Activated T-cell treated with anti-CD3 and anti-CD28 coated beads for 4 hours (primary cell): ENCODE measurements at regions not wholly inside any gene's neighbourhood (a gene's known extent, or its start where the extent isn't known, plus 50 kb on each side); places are given as distances from the start of the nearest gene placed in this dataset.

ENCODE experiments used
- DNase-seq: peaks from one replicate; pipeline ENCODE4 v3.0.0-alpha.2; 2020

DNA sequence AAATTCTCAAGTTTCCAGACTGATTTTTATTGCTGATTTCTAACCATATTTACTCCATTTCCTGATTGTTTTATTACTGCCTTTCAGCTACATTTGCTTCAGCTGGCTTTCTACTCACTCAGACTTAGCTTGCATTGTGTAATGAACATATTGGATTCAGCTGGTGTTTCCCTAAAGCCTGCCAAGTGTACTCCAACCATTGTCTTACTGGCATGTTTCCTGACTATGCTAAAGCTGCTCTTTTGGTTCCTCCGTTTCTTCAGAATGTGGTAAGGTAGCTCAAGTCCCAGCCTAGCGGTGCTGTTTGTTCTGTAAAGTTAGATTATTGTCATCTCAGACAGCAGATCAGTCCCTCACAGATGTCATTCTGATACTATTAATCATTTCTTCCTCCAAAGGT is 53.1 kb upstream of the GLRA2 start:
- DNase-seq: no peak

DNA sequence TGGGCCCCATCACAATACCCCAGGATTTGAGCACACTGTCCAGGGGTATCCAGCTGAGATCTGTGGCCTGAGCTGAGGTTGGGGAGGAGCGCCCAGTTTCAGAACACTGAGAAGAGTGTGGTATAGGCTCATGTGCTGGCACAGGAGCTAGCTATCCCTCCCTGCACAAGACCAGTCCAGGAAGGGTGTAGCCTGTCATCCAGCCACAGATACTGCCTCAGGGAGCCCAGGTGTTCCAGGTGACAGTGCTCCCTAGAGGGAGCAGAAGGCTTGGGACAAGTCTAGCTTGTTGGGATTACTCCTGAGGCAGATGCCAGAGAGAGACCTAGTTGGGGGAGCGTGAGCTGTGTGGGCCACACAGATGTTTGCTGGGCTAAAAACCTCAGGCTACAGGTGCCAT is 79.6 kb upstream of the GLRA2 start:
- no peak for DNase-seq

- DNase-seq: no peak
These were observed 80.9 kb upstream of the GLRA2 start for GRCh38 chrX:14448406-14448805.

DNA sequence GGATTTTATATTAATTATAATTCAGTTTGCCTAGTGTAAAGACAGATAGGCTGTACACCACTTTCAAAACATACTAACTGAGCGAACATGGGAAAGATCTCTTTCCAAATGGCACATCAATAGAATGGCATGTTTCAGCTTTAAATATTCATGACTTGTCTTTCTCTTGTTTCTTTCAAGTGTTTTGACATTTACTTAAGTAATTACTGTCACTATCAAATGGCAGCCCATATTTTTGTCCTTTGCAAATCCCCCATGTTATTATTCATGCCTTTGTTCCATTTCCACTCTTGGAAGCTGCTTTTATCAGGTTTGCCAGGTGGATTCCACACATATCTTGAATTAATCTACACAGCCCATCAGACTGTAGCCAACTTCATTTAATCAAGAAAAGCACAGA is 89.2 kb upstream of the GLRA2 start:
- no peak for DNase-seq

GRCh38 chrX:14427614-14428013 is 101.7 kb upstream of the GLRA2 start:
- no peak for DNase-seq

DNA sequence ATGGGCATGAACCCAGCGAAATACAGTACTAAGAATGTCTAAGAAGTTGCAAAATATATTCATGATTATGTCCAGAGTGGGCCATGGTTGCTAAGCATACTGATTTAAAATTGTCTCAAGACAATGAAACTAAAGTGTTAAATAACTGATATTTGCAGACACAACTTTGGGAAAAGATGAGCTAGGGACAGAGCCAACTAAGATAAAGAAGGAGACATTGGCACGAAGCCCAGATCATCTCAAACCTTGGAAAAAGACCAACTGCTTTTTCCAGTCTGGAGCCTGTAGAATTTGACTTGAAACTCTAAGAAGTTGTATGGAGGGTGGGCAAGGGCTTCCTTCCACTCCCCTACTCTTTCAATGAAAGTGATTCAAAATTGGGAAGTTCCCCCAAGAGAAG is 108.5 kb upstream of the GLRA2 start:
- DNase-seq: no peak

- DNase-seq: no peak
These were observed 116.7 kb upstream of the GLRA2 start for GRCh38 chrX:14412686-14413085.

DNA sequence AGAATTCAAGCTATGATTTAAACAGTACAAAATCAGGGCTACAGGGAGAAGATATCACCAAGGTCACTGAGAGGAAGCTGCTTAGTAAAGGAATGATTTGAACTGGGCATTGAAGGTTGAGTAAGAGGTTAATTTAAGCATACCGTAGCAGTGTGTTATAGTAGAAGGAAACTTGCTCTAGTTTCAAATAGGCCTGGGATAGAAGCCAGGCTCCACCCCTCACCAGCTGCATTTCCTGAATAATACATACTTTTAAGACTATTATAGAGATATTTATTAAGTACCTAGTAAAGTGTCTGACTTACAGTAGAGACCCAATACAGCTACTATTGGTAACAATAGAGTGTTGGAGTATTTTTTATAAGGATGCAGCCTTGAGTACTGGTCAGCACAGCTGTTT is 118.0 kb upstream of the GLRA2 start:
- no peak for DNase-seq

DNA sequence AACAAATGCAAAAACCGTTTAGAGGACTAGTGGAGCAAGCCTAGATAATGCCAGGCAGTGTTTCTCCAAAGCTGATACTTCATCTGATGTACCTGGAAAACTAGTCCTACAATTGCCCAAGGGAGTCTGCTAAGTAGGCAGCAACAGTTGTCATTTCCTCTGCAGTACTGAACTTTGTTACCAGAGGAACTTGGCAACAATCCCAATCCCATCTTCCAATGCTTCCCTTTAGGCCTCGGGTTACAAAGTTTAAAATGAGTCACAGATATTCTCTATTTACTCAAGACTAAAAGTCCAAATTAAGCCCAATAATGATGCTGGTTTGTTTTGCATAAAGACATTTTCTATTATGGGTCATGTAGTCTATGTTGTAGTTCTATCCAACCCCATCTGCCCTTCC is 120.0 kb upstream of the GLRA2 start:
- no peak for DNase-seq

DNA sequence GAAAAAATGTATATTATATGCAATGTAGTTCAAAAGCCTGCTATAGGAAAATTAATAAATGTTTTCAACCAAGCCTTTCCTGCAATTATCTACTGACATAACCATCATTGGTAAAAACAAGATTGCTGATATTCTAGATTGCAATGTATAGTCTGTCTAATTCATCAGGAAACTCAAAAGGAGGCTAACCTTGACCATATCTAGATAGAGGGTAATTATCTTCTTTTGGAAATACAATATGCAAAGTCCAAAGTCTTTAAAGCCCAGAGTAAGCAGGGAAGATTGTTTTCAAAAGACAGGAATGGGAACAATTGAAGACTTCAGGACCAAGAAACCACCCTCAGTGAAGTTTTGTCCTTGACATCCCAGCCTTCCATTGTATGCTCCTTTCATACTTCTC is 123.1 kb upstream of the GLRA2 start:
- DNase-seq: no peak

GRCh38 chrX:14398725-14399124 is 130.6 kb upstream of the GLRA2 start:
- DNase-seq: no peak

DNA sequence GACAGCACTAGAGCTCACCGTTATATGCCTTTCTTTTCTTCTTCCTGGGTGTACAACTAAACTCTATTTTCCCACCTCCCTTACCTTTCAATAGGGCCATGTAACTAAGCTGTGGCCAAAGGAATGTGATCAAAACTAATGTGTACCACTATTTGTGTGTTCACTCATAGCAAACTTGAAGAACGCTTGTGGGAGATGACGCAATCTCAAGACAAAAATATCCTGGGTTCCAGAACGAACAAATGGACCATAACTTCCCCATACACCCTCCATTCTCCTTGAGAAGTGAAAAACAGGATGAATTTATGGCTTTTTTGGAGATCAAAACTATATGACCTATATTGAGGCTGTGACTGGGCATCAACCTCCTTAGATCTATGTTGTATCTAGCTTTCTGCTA is 139.7 kb upstream of the GLRA2 start:
- no peak for DNase-seq

DNA sequence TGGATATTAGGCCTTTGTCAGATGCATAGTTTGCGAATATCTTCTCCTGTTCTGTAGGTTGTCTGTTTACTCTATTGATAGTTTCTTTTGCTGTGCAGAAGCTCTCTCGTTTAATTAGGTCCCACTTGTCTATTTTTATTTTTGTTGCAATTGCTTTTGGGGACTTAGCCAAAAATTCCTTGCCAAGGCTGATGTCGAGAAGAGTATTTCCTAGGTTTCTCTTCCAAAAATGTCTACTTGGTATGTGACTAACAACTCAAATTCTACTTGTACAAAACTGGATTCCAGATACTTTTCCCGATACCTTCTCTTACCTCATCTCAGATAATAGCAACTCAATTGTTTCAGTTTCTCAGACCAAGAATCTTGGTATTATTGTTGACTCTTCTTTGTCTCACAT is 142.4 kb upstream of the GLRA2 start:
- DNase-seq: no peak

GRCh38 chrX:14380044-14380443 is 149.3 kb upstream of the GLRA2 start:
- DNase-seq: no peak

- no peak for DNase-seq
These were observed 151.9 kb upstream of the GLRA2 start for GRCh38 chrX:14377427-14377826.

GRCh38 chrX:14363728-14364127 is 165.6 kb upstream of the GLRA2 start:
- no peak for DNase-seq

DNA sequence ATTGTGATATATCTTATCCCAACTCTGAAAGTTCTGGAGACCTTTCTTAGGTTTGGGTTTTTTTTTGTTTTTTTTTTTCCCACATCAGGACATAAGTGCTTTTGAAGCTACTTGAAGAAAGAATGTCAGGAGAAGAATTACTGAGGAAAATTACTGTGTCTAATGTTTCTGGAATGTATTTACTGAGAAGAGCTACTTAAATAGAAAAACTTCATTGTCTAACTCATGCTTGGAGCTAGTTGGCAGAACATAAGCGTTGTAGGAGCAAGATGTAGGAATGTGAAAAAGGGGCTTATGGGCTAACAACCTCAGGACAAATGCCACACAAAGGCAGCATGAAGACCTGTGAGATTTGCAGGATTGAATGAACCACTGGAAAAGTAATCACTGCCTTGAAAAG is 166.6 kb upstream of the GLRA2 start:
- DNase-seq: no peak

- DNase-seq: no peak
These were observed 167.9 kb upstream of the GLRA2 start for GRCh38 chrX:14361435-14361834.

DNA sequence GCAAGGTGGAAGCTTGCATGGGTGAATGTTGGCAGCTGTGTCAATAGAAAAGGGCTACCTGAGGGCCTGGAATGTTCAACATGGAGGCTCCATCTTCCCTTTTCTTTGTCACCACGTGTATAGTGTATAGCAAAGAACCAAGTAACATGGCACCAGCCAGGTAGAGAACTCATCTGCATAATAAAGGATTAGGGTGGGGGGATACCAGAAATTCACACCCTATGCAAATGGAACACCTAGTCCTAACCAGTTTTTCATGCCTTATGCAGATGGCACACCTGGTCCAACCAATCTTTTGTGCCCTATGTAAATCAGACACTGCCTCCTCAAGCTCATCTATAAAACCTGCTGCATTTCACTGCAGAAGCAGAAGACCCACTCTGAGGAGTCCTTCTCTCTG is 169.6 kb upstream of the GLRA2 start:
- no peak for DNase-seq

- no peak for DNase-seq
These were observed 170.0 kb upstream of the GLRA2 start for GRCh38 chrX:14359316-14359715.

GRCh38 chrX:14357314-14357713 is 172.0 kb upstream of the GLRA2 start:
- DNase-seq: no peak

- no peak for DNase-seq
These were observed 172.9 kb upstream of the GLRA2 start for GRCh38 chrX:14356401-14356800.

- no peak for DNase-seq
These were observed 173.8 kb upstream of the GLRA2 start for GRCh38 chrX:14355556-14355955.

DNA sequence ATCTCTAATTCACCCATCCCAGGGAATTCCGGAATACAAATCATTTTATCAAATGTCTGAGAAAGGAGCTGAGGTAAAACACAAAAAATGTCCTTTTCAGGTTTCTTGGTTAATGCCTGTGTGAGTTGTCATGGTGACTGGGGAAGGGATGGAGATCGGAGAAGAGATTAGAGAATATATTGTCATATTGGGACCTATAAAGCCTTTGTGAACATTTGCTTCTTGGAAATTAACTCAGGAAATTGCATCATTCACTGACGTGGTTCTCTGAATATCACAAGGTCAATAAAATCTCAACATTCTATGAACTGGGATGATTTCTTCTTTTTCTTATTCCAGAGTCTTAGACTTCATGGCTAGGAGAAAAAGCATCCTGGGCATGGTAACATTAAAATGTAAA is 174.8 kb upstream of the GLRA2 start:
- DNase-seq: no peak

GRCh38 chrX:14352511-14352910 is 176.8 kb upstream of the GLRA2 start:
- DNase-seq: no peak

GRCh38 chrX:14351611-14352303 is 177.6 kb upstream of the GLRA2 start:
- no peak for DNase-seq
